ENCODE measurements at regions not wholly inside any gene's neighbourhood (a gene's known extent, or its start where the extent isn't known, plus 50 kb on each side); places are given as distances from the start of the nearest gene placed in this dataset.

DNA sequence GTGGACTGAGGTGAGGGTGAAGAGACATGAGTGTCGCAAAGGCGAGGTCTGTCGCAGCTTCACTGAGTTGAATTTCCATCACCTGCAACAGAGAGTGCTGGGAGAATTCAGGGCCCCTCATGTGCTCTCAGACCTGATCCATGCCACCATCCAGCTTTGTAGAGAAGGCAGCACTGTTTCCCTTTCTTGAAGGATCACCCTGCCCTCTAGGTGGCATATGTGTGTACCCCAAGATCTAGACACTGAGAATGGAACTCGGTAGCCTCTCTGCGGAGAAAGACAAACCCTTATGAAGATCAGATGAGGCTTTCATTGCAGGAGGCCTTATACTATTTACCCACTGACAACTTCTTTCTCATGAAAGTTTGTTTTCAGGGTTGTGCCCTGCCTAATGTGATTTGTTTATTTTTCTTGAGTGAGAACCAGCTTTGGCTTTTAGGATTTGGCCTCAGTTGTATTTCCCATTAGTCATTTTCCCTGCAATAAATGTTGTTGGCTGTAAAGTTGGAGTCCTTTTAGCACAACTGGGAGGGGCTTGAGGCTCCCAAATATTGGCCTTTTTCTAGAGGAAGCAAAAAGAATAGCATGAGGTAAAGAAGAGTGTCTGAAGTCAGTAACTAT, 811.3 kb downstream of the DHX35 start:
- Histone ChIP-seq H3K27ac (no peak overlapping the region), H3K4me1 (peaks cover 0 to 25% (median 0%) of the 10 kb centered on the region in 12 donors), H3K4me3 (no peak overlapping the region), H3K36me3 (no peaks in the 10 kb centered on the region), H3K27me3 (no peaks in the 10 kb centered on the region), H3K9me3 (peaks cover 0 to 27% (median 11%) of the 10 kb centered on the region in 12 donors)
- 87 to 94% (median 92%) methylated on average over 5 of the region's 5 CpGs for WGBS, 4 donors
- TF ChIP-seq CTCF (IDR thresholded peaks at IDR 0.05) (no peak), POLR2A (IDR thresholded peaks at IDR 0.05) (no peak)
- intact Hi-C loops (cut with DNase I) = no loop called here
- DNase-seq = no peak
- peak in 1 of 4 donors; percentile 46 for ATAC-seq

- no peak for ATAC-seq
- intact Hi-C loops (cut with DNase I) = no loop called here
- Histone ChIP-seq H3K36me3 (no peaks in the 10 kb centered on the region), H3K27me3 (no peaks in the 10 kb centered on the region), H3K27ac (no peak overlapping the region), H3K4me3 (no peak overlapping the region), H3K9me3 (peaks cover 0 to 46% (median 20%) of the 10 kb centered on the region in 12 donors), H3K4me1 (no peaks in the 10 kb centered on the region)
- WGBS, 4 donors = 89 to 95% (median 95%) methylated on average over 1 of the region's 1 CpG
- TF ChIP-seq CTCF (IDR thresholded peaks at IDR 0.05) (no peak), POLR2A (IDR thresholded peaks at IDR 0.05) (no peak)
- no peak for DNase-seq
Measured at GRCh38 chr20:39767352-39767751, 805.2 kb downstream of the DHX35 start.

DNA sequence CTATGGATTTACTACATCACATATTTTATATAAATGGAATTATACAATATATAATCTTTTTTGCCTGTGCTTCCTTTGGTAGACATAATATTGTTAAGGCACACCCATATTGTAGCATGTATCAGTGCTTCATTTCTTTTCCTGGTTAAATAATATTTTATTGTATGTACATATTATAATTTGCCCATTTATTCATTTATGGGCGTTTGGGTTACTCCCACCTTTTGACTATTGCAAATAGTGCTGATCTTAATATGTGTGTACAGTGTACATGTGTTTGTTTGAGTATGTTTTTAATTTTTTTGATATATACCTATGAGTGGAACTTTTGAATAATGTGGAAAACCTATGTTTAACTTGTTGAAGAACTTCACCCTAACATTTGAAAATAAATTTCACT, 804.2 kb downstream of the DHX35 start:
- Histone ChIP-seq H3K27me3 (no peaks in the 10 kb centered on the region), H3K4me3 (no peak overlapping the region), H3K9me3 (peaks cover 0 to 46% (median 20%) of the 10 kb centered on the region in 12 donors), H3K4me1 (no peaks in the 10 kb centered on the region), H3K27ac (no peak overlapping the region), H3K36me3 (no peaks in the 10 kb centered on the region)
- TF ChIP-seq POLR2A (IDR thresholded peaks at IDR 0.05) = no peak
- no peak for TF ChIP-seq CTCF (IDR thresholded peaks at IDR 0.05)
- no peak for ATAC-seq
- 41 to 50% (median 46%) methylated on average over 1 of the region's 1 CpG for whole genome bisulfite sequencing, 4 donors
- intact Hi-C loops (cut with DNase I) = no loop called here
- DNase-seq = no peak

GRCh38 chr20:39762716-39763115, 800.6 kb downstream of the DHX35 start:
- no peak overlapping the region for H3K27ac ChIP-seq
- no peaks in the 10 kb centered on the region for H3K36me3 ChIP-seq
- TF ChIP-seq CTCF (IDR thresholded peaks at IDR 0.05) = no peak
- ATAC-seq (no peak), DNase-seq (no peak)
- WGBS, 4 donors = 75 to 81% (median 79%) methylated on average over 9 of the region's 9 CpGs
- H3K4me1 ChIP-seq = no peaks in the 10 kb centered on the region
- peaks cover 0 to 17% (median 2%) of the 10 kb centered on the region in 12 donors for H3K9me3 ChIP-seq
- no peaks in the 10 kb centered on the region for H3K27me3 ChIP-seq
- H3K4me3 ChIP-seq = no peak overlapping the region
- intact Hi-C loops (cut with DNase I) = no loop called here
